ENCODE measurements at regions not wholly inside any gene's neighbourhood (a gene's known extent, or its start where the extent isn't known, plus 50 kb on each side); places are given as distances from the start of the nearest gene placed in this dataset.

GRCh38 chr7:123327661-123328060 lies 127.9 kb upstream of the SLC13A1 start:
- BruUV-seq (replicated peaks), result no TSS peak
- intact Hi-C loops (cut with micrococcal nuclease), result no loop called here

More at GRCh38 chr7:123327661-123328060, 127.9 kb upstream of the SLC13A1 start:
- Histone ChIP-seq H2AFZ (ENCODE audit: low read depth, low read length) (no peak overlapping the region), H3K27me3 (ENCODE audit: control insufficient read depth in 2 of 2, insufficient read depth in 2 of 2, low read length in 2 of 2) (no peaks in the 10 kb centered on the region), H3K36me3 (ENCODE audit: control insufficient read depth, insufficient read depth, low read length) (no peaks in the 10 kb centered on the region), H3K4me3 (no peak overlapping the region), H3K9me3 (replicated peaks; ENCODE audit: control insufficient read depth, insufficient read depth, low read depth, low read length) (peaks cover 3% of the 10 kb centered on the region; the same call in 1 of the 2 replicates), H3K4me2 (ENCODE audit: insufficient read depth, low read length) (no peak overlapping the region), H3K4me1 (replicated peaks in 1 of 2; ENCODE audit: control insufficient read depth in 2 of 2, insufficient read depth in 2 of 2, low read length in 2 of 2) (no peaks in the 10 kb centered on the region), H3K9me1 (ENCODE audit: control insufficient read depth, insufficient read depth, low read length) (no peaks in the 10 kb centered on the region), H4K20me1 (replicated peaks; ENCODE audit: control insufficient read depth, insufficient read depth, low read length) (no peaks in the 10 kb centered on the region), H3K9ac (ENCODE audit: insufficient read depth in 1 of 2, low read depth in 2 of 2, low read length in 2 of 2) (no peak overlapping the region), H3K79me2 (ENCODE audit: control insufficient read depth, insufficient read depth, low read length) (no peaks in the 10 kb centered on the region), H3K27ac (ENCODE audit: extremely low read depth, low read depth, low read length) (no peak overlapping the region)
- no peak for FAIRE-seq
- WGBS (ENCODE audit: insufficient coverage, low coverage, missing lambda C conversion rate), result 0% methylated on average over 1 of the region's 1 CpG
- TF ChIP-seq ETV6 (IDR thresholded peaks at IDR 0.05; ENCODE audit: borderline replicate concordance in 1 of 2, low read depth in 2 of 2, low read length in 1 of 2) (no peak), ETV6 (CRISPR knock-in tag; IDR thresholded peaks at IDR 0.05; ENCODE audit: borderline replicate concordance) (no peak), GTF3C2 (IDR thresholded peaks at IDR 0.05; ENCODE audit: borderline replicate concordance, extremely low read depth, insufficient read length) (no peak), CCAR2 (IDR thresholded peaks at IDR 0.05; ENCODE audit: low read depth, low read length) (no peak), NFXL1 (CRISPR knock-in tag; IDR thresholded peaks at IDR 0.05) (no peak), BRD4 (IDR thresholded peaks at IDR 0.05) (no peak), NFATC3 (IDR thresholded peaks at IDR 0.05) (no peak), ZNF253 (CRISPR knock-in tag; conservative IDR thresholded peaks at IDR 0.05) (no peak), MCM7 (IDR thresholded peaks at IDR 0.05) (no peak), ZBTB7A (IDR thresholded peaks at IDR 0.05; ENCODE audit: borderline replicate concordance, control insufficient read depth, low read depth, low read length) (no peak), ZFP30 (CRISPR knock-in tag; IDR thresholded peaks at IDR 0.05; ENCODE audit: borderline replicate concordance) (no peak), ZNF239 (CRISPR knock-in tag; IDR thresholded peaks at IDR 0.05) (no peak), NCOA1 (IDR thresholded peaks at IDR 0.05; ENCODE audit: low read depth) (no peak)
- TF ChIP-seq, protein P1, sequence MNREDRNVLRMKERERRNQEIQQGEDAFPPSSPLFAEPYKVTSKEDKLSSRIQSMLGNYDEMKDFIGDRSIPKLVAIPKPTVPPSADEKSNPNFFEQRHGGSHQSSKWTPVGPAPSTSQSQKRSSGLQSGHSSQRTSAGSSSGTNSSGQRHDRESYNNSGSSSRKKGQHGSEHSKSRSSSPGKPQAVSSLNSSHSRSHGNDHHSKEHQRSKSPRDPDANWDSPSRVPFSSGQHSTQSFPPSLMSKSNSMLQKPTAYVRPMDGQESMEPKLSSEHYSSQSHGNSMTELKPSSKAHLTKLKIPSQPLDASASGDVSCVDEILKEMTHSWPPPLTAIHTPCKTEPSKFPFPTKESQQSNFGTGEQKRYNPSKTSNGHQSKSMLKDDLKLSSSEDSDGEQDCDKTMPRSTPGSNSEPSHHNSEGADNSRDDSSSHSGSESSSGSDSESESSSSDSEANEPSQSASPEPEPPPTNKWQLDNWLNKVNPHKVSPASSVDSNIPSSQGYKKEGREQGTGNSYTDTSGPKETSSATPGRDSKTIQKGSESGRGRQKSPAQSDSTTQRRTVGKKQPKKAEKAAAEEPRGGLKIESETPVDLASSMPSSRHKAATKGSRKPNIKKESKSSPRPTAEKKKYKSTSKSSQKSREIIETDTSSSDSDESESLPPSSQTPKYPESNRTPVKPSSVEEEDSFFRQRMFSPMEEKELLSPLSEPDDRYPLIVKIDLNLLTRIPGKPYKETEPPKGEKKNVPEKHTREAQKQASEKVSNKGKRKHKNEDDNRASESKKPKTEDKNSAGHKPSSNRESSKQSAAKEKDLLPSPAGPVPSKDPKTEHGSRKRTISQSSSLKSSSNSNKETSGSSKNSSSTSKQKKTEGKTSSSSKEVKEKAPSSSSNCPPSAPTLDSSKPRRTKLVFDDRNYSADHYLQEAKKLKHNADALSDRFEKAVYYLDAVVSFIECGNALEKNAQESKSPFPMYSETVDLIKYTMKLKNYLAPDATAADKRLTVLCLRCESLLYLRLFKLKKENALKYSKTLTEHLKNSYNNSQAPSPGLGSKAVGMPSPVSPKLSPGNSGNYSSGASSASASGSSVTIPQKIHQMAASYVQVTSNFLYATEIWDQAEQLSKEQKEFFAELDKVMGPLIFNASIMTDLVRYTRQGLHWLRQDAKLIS (CRISPR knock-in tag; IDR thresholded peaks at IDR 0.05), result no peak
- CTCF ChIA-PET (ENCODE audit: low intra/inter-chr PET ratio), result no interaction called here
- no peak for DNase-seq (ENCODE audit: extremely low read depth in 1 of 4, low spot score in 3 of 4)
- no peak for ATAC-seq
- in situ Hi-C loops (cut with MboI), result no loop called here
- POLR2A ChIA-PET, result no interaction called here
